ENCODE measurements at regions not wholly inside any gene's neighbourhood (a gene's known extent, or its start where the extent isn't known, plus 50 kb on each side); places are given as distances from the start of the nearest gene placed in this dataset.

- TF ChIP-seq CTCF (IDR thresholded peaks at IDR 0.05): peak; percentile 52
- no peaks in the 10 kb centered on the region for H3K27me3 ChIP-seq
- H3K4me3 ChIP-seq (ENCODE audit: low read depth in 1 of 2, low read length in 1 of 2): no peak overlapping the region
- H3K36me3 ChIP-seq: no peaks in the 10 kb centered on the region
- peaks cover 0 to 3% of the 10 kb centered on the region in 2 experiments for H3K4me1 ChIP-seq (ENCODE audit: control insufficient read depth in 1 of 2, insufficient read depth in 1 of 2, low read depth in 1 of 2, low read length in 1 of 2)
- H3K9me3 ChIP-seq: no peaks in the 10 kb centered on the region
- H3K27ac ChIP-seq: no peak overlapping the region
These were observed 383.7 kb downstream of the TMEM135 start for GRCh38 chr11:87421422-87421821.

DNA sequence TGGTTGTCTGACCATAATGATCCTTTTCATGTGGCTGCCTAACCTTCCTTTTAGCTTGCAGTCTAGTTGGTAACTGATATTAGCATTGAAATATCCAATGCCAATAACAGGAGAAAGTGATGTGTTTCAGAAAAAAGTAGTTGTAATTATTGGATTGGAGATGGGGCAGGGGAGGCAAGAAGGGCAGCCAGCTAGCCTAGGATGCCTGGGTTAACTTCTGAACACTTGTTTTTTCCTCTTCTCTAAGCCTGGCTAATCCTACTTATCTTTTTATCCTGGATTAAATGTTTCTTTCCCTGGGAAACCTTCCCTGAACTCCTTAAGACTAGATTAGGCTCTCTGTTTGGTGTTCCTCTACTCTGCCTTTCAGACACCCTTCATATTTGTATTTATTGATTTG is 380.2 kb downstream of the TMEM135 start:
- Histone ChIP-seq H3K9me3 (no peaks in the 10 kb centered on the region), H3K4me1 (ENCODE audit: control insufficient read depth in 1 of 2, insufficient read depth in 1 of 2, low read depth in 1 of 2, low read length in 1 of 2) (peaks cover 0 to 3% of the 10 kb centered on the region in 2 experiments)

DNA sequence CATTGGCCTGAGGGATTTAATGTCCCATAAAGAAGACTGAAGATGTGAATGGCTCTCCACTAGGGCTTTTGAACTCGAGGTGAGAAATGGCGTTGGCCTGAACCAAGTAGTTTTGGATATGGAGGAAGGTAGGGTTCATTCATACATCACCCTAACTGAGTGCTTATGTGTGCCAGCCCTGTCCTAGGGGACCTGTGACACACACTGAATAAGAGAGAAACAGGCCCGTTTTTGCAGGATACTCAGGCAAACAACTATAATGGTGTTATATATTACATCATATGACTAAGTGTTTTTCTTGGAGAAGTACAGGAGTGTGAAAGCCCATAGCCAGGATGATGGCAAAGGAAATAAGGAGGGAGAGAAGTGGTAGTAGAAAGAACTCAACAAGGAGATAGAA is 368.1 kb downstream of the TMEM135 start:
- no peak for TF ChIP-seq CTCF (IDR thresholded peaks at IDR 0.05)
- no peaks in the 10 kb centered on the region for H3K9me3 ChIP-seq
- H3K27me3 ChIP-seq: no peaks in the 10 kb centered on the region
- no peaks in the 10 kb centered on the region for H3K36me3 ChIP-seq
- no peak overlapping the region for H3K27ac ChIP-seq
- no peak overlapping the region for H3K4me3 ChIP-seq (ENCODE audit: low read depth in 1 of 2, low read length in 1 of 2)
- H3K4me1 ChIP-seq (ENCODE audit: control insufficient read depth in 1 of 2, insufficient read depth in 1 of 2, low read depth in 1 of 2, low read length in 1 of 2): no peaks in the 10 kb centered on the region

More for the DNA sequence above, 380.2 kb downstream of the TMEM135 start:
- TF ChIP-seq CTCF (IDR thresholded peaks at IDR 0.05): no peak
- Histone ChIP-seq H3K27me3 (no peaks in the 10 kb centered on the region), H3K4me3 (ENCODE audit: low read depth in 1 of 2, low read length in 1 of 2) (no peak overlapping the region), H3K36me3 (no peaks in the 10 kb centered on the region), H3K27ac (no peak overlapping the region)

- TF ChIP-seq CTCF (IDR thresholded peaks at IDR 0.05): no peak
- Histone ChIP-seq H3K4me1 (ENCODE audit: control insufficient read depth in 1 of 2, insufficient read depth in 1 of 2, low read depth in 1 of 2, low read length in 1 of 2) (no peaks in the 10 kb centered on the region), H3K4me3 (ENCODE audit: low read depth in 1 of 2, low read length in 1 of 2) (no peak overlapping the region), H3K36me3 (no peaks in the 10 kb centered on the region), H3K27ac (no peak overlapping the region), H3K9me3 (no peaks in the 10 kb centered on the region), H3K27me3 (no peaks in the 10 kb centered on the region)
These were observed 367.6 kb downstream of the TMEM135 start for GRCh38 chr11:87405356-87405755.

DNA sequence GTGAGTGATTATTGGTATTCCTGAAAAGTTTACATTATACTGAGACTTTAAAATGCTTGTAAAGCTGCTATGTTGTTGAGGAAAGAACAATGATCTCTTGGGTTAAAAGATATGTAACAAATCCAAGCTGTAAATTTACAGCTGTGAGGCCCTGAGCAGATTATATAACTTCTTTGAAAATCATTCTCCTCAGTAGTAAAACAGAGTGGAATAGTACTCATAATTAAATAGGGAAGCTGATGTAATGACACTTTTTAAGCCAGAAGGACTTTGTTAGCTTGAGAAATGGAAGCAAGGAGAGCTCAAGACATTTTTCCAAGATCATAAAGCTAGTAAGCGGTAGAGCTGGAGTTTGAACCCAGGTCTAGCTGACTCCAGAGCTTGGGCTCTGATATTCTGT is 363.9 kb downstream of the TMEM135 start:
- Histone ChIP-seq H3K36me3 (no peaks in the 10 kb centered on the region), H3K4me1 (ENCODE audit: control insufficient read depth in 1 of 2, insufficient read depth in 1 of 2, low read depth in 1 of 2, low read length in 1 of 2) (no peaks in the 10 kb centered on the region), H3K9me3 (no peaks in the 10 kb centered on the region), H3K27ac (no peak overlapping the region), H3K4me3 (ENCODE audit: low read depth in 1 of 2, low read length in 1 of 2) (no peak overlapping the region), H3K27me3 (no peaks in the 10 kb centered on the region)
- TF ChIP-seq CTCF (IDR thresholded peaks at IDR 0.05): no peak

DNA sequence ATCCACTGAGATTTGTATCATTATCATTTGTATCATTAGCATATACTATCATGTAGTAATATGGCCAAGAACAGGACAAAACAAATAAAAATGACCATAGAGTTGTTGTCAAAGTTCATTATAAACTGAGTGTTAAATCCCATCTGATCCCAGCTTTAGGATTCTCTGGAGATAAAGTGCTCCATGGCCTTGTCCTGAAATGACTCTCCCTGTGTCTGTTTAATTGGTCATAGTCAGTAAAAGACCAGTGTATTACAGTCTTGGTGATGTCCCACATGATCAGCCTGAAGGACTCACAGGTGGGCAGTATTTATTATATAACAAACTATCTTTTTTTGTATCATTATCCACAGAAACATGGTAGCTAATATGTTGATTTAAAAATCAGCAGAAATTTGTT is 361.6 kb downstream of the TMEM135 start:
- Histone ChIP-seq H3K9me3 (no peaks in the 10 kb centered on the region), H3K36me3 (no peaks in the 10 kb centered on the region), H3K27ac (no peak overlapping the region), H3K27me3 (no peaks in the 10 kb centered on the region), H3K4me1 (ENCODE audit: control insufficient read depth in 1 of 2, insufficient read depth in 1 of 2, low read depth in 1 of 2, low read length in 1 of 2) (no peaks in the 10 kb centered on the region), H3K4me3 (ENCODE audit: low read depth in 1 of 2, low read length in 1 of 2) (no peak overlapping the region)
- no peak for TF ChIP-seq CTCF (IDR thresholded peaks at IDR 0.05)

All from neutrophil (primary cell).